HUDEP-2 (cell line): ENCODE measurements at regions not wholly inside any gene's neighbourhood (a gene's known extent, or its start where the extent isn't known, plus 50 kb on each side); places are given as distances from the start of the nearest gene placed in this dataset.
A peak's percentile ranks its signal among the peaks of the same experiment; 100 is the strongest.
"Not testable (repeated sequence)": the region's sequence is repeated elsewhere in the genome, so short reads cannot be mapped to it uniquely, and the experiment has no call there.

Experiments used
- DNase-seq, 76 experiments: peaks; one replicate each; lab custom pipeline; 2025; ENCODE audit not compliant: unreplicated experiment in 76 of 76; lab: John Stamatoyannopoulos, UW

DNA sequence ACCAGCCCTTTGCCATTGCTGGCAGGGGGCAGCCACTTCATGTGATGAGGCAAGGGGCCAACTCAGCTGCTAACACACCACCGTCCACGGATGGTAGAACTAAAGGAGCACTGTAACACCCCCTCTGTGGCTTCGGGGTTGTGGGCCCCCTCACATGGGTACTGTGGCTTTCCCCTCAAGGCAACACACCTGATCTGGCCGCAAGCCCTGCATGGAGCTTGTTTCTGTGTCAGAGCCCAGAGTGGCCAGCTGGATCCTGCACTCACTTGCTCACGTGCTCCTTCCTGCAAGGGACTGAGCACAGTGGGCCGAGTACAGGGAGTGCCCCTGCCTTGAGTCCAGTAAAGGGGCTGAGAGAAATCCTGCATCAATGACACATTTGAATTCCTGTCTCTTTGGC lies 507.4 kb upstream of the SMC2 start:
- no peak for DNase-seq

DNA sequence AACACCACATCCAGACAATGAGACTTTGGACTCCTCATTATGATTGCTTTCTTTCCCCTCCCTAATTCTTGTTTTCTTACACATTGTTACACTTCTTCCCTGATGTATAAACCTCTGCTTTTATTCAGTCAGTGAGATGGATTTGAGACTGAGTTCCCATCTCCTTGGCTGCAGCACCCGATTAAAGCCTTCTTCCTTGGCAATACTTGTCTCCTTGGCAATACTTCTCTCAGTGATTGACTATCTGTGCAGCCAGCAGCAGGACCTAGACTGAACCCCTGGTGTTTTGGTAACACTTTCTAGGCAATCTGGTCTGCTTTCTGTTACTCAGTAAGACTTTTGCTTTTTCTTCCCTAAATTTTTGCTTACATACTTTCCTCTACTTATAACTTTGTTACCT lies 492.8 kb upstream of the SMC2 start:
- no peak for DNase-seq

DNA sequence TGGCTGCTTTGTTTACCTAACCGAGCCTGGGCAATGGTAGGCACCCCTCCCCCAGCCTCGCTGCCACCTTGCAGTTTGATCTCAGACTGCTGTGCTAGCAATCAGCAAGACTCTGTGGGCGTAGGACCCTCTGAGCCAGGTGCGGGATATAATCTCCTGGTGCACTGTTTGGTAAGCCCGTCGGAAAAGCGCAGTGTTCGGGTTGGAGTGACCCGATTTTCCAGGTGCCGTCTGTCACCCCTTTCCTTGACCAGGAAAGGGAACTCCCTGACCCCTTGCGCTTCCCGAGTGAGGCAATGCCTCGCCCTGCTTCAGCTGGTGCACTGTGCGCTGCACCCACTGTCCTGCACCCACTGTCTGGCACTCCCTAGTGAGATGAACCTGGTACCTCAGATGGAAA lies 482.2 kb upstream of the SMC2 start:
- DNase-seq = not testable (repeated sequence)

DNA sequence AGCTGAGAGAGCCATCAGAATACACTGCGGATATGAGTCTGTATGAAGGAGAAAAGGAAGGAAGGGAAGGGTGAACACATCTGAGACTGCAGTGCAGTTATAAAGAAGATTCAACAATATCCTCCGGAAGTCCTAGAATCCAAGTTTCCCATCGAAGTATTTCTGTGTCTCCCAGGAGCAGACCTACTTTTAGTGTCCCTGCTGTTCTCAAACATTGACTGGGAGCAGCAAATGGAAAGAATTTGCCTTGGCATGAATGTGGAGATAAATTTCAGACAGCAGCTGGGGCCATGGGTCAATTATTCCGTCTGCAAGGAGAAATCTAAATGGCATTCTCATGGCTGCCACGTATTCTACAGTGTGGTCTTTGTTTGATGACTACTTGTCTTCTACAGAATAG lies 478.1 kb upstream of the SMC2 start:
- no peak for DNase-seq

DNA sequence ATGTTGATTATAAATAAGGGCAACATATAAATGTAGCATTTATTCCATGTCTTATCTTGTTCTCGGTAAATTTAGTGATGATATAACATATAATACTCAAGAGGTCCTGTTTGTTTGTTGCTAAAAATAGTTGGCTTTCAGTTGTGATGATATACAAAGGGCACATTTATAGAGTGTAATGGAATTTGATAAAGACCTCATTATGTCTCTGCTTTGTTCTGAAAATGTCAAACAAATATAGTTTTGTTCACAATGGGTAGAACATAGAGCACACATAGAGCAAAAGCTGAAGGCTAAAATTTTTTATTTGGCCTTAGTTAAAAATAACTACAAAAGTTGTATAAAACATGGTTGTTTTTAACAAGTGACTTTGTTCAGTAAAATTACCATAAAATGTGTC lies 477.1 kb upstream of the SMC2 start:
- DNase-seq = no peak

DNA sequence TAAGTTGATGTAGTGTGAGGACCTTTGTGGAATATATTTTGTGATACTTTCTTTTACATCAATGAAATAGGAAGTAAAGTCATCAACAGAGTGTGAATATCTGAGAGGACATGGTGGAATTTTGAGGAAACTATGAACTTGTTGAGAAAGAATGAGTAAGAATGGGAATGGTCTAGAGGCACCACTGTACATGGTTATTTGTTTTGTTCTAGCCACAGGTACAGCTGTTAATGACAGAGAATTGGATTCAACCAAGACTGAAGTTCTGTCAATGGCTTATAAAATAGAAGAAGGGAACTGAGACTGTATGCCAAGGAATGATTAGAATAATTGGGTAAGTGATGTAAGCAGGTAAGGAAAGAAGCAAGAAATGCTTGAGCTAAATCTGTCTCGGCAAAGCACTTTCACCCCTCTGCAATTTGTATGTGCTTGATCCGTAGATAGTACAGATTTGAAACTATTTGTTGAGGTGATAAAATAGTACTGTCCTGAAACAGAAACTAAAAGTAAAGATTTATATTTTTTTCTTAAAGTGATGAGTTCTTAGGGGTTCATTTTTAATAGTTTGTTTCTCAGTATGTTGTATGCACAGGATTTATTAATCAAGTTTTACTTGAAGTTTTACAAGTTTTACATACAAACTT lies 468.8 kb upstream of the SMC2 start:
- DNase-seq = no peak

DNA sequence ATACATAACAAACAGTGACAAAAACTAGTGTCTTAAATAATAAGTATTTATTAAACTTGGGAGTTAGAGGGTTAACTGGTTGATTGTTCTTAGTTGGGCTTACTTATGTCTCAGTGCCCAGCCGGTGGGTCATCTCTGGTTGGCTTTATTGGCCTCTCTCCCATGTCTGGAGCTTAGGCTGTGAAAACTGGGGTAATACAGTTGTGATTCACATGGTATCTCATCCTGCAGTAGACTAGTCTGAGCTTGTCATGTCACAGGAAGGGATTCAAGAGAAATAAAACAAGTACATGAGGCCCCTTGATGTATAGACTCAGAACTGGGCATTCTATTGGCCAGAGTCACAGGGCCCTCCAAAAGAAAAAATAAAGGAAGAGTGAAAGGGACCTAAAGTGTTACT lies 466.4 kb upstream of the SMC2 start:
- no peak for DNase-seq

DNA sequence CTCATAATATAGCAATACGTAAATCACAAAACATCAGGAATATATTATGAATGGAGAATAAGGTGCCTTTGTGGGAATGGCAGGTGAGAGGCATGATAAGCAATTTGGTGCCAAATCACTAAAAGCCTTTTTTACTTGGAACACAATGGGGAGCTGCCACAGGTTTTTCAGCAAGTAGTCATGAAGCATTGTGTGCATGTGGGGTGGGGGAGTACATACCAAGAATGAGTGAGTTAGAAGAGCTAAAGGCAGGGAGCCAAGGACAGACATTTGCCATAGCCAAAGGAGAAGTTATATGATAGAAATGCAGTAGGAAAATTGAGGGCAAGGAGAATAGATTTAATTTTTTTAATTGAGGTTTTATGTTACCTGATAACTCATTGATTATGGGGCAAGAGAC lies 445.0 kb upstream of the SMC2 start:
- no peak for DNase-seq

DNA sequence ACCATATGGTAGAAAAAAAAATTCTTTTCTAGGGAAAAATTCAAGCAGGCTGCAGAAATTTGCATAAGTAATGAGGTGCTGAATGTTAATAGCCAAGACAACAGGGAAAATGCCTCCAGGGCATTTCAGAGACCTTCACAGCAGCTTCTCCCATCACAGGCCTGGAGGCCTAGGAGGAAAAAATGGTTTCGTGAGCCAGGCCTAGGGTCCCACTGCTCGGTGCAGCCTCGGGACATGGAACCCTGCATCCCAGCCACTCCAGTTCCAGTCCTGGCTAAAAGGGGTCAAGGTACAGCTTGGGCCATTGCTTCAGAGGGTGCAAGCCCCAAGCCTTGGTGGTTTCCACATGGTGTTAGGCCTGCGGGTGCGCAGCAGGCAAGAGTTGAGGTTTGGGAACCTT lies 436.0 kb upstream of the SMC2 start:
- no peak for DNase-seq

DNA sequence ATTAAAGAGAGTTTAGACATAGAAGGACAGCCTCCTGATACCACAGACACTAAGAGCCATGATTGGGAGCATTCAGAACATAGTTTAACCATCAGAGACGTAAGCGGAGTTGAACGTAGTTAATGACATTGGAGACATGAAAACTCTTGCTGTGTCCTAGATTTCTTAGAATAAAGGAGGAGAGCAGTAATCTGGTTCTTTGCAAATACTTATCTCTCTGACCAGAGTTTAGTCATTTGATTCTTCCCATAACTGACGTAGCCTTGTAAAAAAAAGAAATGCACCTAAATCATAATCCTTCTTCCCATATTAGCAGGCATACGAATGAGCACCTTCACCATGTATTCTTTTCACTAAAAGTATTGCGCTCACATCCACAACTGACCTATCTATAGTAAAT lies 433.3 kb upstream of the SMC2 start:
- DNase-seq = peak in 1 of 76 experiments; percentile 3

DNA sequence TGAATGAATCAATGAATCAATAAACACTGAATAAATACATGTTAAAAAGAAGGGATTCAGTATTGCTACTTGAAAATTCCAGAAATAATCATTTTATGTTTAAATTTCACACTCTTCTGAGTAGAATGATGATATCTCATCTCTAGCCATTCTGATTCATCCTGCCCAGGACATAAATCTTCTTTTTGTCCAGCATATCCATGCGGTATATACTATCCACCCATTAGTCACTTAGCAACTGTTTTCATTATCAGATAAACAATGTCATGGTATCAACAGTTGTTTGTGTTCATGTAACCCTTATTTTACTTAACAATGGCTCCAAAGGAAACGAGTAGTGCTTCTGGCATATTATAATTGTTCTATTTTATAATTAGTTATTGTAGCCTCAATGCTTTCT lies 432.4 kb upstream of the SMC2 start:
- peak in 1 of 76 experiments; percentile 12 for DNase-seq

DNA sequence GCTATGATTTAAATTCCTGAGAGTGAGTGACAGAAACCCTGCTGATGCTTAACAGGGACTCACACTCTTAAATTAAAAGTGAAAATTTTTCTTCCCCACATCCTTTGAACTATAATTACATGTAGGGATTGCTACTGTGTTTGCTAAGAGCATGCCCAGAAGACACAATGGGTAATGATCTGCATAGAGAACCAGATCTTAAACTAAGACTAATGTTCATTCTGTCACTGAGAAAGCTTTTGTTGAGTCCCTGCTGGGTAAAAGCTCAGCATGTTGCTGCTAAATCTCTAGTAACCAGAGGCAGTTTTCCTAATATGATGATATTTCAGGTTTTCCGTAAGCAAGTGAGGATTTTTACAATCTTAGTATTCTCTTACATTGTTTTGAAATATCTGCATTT lies 424.8 kb upstream of the SMC2 start:
- no peak for DNase-seq

DNA sequence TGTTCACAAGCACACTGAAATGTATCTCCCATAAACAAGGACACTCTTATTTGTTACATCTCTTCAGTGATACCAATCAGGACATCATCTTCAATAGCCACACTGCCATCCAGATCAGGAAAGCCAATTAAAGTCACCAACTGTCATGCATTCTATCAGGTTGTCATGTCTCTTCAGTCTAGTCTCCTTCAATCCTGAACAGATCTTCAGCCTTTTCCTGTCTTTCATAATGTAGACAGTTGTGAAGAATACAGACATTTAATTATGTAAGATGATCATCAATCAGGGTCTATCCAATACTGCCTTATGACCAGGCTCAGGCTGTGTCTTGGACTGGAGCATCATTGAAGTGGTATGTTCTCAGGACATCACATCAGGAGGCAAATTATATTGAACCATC lies 419.8 kb upstream of the SMC2 start:
- DNase-seq = no peak

DNA sequence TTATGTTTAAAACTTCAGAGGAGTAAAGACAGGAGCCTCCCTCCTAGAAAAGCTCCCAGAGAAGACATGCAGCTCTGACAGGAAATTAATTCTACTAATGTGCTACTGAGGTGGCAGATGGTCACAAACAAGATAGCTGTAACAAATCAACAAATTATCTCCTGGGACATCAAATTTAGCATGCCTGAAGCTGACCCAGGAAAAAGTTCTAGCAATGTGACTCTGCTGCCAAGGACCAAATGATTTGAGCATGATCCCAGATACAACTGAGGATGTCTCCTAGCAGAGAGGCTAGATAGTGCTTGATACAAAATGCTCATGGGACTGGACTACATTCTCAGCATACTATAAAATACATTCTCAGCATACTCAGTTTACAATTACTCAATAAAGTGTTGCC lies 413.5 kb upstream of the SMC2 start:
- no peak for DNase-seq

DNA sequence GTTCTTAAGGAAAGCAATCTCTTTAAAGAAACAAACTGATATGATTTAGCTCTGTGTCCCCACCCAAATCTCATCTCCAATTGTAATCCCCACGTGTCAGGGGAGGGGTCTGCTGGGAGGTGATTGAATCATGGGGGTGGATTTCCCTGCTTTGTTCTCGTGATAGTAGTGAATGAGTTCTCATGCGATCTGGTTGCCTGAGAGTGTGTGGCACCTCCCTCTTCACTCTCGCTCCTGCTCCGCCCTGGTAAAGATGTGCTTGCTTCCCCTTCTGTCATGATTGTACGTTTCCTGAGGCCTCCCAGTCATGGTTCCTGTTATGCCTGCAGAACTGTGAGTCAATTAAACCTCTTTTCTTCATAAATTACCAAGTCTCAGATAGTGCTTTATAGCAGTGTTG lies 412.7 kb upstream of the SMC2 start:
- no peak for DNase-seq

DNA sequence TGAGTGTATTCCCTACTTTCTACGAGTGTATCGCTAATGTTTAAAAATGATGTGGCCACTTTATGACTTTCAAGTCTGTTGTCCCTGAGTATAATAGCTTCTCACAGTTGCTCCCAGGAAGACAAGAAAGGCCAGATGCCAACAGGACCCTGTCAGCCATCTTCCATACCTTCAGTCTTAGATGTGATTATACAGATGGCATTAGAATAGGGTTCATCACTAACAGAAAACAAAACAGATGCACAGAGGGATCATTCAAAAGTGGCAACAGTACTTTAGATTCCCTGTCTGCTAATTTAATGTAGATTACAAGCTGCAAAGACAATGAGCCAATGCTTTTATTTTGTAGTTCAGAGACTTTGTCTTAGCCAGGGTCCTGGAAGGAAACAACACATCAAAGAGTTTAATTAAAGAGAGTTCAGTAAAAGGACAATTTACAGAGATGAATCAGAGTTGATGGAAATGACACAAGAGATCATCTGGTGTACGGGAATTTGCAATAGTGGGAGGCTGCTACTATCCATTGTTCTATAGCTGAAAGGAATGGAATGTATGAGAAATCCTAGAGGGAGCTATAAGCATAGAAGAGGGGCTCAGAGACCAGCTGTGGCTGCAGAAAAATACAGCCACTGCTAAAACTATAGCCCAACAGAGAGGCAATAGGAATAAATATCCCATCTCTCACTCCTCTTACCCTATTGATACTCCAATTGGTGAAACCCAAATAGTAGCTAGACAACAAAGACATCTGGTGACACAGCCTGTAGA lies 393.7 kb upstream of the SMC2 start:
- DNase-seq = no peak

DNA sequence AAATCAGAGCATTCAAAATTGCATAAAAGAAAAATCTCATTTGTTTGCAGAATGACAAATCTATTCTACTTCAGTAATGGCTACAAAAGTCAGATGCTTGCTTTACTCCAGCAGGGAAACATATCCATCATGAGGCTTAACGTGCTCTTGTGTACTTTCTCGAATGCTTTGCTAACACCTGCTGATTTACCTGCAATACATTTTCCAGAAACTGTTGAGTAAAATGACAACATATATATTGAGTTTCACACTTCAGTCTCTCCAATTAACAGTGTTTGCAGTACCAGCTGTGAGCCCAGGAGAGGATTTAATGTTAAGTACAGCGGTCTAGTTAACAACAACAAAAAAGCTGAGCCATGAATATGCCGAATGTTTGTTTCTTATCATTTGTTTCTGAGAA lies 391.5 kb upstream of the SMC2 start:
- DNase-seq = no peak

DNA sequence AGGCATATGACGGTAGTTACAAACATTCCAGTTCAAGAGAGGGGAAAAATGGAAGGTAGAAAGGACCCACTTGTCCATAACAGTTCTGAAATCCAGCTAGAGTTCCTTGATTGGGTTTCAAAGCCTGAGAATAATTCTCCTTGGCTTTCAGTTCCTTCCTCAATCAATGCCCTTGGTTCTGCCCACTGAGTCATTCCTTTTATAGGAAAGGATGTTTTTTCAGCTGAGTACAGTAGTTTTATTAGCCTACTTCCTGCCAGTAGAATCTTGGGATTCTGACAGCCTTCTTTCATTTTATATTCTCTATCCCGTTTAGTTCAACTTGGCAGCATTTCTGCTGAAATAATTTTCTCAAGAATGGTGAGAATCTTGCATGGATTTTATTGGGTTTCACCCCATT lies 386.9 kb upstream of the SMC2 start:
- DNase-seq = no peak

DNA sequence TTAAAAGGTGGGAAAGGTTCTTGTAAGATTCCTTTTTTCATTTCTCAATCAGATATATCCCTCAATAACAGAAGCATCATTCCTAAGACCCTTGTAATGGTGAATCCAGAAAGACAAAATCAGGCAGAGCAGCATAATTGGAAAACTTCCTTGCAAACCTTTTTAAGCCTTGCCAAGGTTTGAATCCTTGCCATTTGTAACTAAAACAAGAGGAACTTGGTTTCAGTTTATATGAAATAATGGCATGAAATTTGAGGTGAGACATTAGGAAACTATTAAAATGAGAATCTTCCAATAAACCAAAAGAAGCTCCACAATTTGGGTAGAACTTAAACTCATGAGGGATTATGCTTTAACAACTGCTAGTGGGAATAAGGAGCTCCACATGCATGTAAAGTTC lies 384.7 kb upstream of the SMC2 start:
- DNase-seq = no peak

DNA sequence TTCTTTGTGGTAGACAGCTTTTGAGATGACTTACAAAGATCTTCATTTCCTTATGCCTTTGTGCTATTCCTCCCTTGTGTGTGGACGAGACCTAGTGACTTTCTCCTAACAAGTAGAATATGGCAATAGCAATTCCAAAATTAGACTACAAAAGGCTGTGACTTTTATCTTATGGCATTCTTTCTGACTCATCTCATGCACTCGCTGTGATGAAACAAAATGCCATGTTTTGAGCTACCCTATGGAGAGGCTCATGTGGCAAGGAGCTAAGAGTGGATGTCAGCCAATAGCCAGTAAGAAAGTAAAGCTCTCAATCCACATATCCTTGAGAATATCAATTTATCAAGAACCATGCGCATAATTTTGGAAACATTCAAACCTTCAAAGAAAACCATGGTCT lies 380.5 kb upstream of the SMC2 start:
- DNase-seq = no peak

DNA sequence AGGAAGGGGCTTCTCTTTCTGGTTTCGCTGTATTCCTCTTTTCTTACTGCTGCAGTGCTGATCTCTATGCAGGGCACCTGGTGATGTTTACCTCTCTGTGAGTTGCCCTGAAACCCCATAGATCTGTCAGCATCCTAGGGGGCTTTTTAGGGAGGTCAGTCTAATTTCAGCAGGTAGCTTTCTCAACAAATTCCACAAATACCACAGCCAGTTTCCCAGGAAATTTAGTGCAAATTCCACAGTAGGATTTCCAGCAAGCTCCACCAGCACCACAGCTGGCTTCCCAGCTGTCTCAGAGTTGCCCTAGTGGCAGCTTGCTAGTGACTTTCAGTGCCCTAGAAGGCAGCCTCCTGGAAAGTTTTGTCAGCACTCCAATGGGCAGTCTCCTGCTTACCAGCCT lies 379.1 kb upstream of the SMC2 start:
- DNase-seq = no peak

DNA sequence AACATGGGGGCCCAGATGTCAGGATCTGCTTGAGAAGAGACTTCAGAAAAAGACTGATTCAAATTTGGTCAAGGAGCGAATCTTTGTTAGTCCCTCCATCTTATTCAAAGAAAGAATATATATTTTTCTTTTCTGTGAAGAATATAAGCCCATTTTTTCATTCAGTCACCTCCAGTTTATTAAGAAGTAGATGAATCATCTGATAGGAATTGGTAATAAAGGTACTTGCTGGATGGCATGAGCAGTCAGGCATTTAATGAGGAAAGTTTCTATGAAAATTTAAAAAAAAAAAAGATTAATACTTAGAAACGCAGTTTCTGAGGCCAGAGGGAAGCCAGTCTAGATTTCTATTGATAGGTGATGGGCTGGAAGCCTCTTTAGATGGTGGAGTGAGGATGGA lies 373.1 kb upstream of the SMC2 start:
- DNase-seq = no peak

DNA sequence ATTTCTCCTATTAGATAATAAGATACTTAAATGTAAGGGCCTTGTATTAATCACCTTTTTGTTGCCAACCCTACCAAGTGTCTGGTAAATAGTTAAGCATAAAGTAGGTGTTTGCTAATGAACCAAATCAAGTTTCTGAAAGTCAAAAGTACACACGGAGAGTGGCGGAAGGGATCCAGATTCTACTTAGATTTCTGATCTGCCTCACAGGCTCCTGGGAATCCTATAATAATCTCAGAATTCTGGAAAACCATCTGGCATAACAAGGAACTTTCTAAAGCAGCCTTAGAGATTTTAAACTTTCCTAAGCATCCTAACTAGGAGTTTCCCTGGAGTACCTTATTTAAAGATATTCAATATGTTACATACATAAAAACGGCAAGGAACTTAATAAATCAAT lies 363.2 kb upstream of the SMC2 start:
- DNase-seq = no peak
